8988T (cell line): ENCODE measurements at regions not wholly inside any gene's neighbourhood (a gene's known extent, or its start where the extent isn't known, plus 50 kb on each side); places are given as distances from the start of the nearest gene placed in this dataset.
"Not testable (repeated sequence)": the region's sequence is repeated elsewhere in the genome, so short reads cannot be mapped to it uniquely, and the experiment has no call there.

ENCODE experiments used
- DNase-seq: peaks from one replicate; pipeline ENCODE4 v3.0.0; 2011

- DNase-seq: no peak
Observed at GRCh38 chrX:125089761-125090445, 229.8 kb upstream of the TEX13C start.

DNA sequence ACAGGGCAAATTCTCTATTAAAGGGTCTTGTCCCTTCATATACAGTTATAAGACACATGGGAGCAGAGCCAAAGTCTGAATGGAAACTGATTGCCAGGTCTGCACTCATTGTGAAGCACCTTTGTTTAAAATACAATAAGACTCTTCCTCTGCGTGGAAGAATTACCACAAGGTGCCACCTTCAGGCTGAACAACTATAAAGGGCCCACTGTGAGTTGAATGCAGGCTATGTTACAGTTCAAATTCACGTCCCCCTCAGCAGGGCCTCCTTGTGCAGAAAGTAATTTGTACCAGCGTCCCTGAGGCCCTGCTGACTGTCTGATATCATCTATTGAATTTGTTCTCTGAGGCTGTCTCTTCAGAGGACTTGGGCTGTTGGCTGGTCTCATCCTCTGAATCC lies 225.8 kb upstream of the TEX13C start:
- DNase-seq: no peak

DNA sequence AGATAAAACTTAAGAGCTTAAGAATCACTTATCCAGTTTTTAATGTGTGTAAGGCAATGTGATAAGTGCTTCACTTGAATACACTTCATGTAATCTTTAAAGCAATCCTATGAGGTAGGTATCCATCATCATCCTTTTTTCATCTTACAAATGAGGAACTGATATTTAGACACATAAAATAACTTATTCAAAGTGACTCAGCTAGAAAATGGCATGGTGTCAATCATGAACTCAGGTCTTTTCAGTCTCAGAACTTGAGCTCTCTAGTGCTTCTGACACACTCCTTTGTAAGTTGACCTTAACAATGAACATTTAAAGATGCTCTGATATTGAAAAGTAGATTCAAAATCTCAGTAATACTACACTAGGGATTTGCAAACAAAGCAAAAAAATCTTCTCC lies 224.8 kb upstream of the TEX13C start:
- DNase-seq: no peak

DNA sequence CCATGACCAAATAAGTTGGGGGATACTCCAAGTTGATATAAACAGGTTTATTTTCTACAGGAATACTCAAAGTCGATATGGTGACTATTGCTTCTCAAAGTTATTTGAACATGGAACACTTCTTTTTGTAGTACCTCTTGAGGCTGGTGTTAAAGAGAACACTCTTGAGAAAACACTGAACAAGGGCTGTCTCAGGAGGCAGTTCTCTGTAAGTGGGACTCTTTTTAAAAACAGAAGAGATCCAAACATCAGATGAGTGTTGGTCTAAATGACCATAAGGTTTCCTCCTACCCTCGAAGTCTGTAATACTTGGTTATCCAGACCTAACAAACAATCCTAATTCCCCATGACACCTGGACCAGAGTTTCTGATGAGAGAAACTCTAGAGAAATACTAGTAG lies 223.2 kb upstream of the TEX13C start:
- DNase-seq: no peak

DNA sequence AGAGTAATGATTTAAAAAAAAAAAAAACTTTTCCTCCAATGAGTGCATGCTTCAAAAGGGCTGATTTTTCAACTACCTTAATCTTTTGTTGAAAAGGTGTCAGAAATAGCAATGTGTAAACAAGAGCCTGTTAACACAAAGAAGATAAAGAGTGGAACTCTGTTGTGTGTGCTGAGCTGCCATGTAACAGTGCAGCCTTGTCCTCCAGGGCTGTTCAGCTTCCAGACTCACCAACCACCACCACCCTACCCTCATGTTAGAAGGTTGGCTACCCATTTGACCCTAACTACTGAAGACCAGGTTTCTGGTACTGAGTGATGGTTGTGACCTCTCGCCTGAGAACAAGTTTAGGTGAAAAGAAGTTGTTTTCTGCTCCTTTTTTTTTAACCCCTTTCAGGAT lies 222.8 kb upstream of the TEX13C start:
- DNase-seq: no peak

DNA sequence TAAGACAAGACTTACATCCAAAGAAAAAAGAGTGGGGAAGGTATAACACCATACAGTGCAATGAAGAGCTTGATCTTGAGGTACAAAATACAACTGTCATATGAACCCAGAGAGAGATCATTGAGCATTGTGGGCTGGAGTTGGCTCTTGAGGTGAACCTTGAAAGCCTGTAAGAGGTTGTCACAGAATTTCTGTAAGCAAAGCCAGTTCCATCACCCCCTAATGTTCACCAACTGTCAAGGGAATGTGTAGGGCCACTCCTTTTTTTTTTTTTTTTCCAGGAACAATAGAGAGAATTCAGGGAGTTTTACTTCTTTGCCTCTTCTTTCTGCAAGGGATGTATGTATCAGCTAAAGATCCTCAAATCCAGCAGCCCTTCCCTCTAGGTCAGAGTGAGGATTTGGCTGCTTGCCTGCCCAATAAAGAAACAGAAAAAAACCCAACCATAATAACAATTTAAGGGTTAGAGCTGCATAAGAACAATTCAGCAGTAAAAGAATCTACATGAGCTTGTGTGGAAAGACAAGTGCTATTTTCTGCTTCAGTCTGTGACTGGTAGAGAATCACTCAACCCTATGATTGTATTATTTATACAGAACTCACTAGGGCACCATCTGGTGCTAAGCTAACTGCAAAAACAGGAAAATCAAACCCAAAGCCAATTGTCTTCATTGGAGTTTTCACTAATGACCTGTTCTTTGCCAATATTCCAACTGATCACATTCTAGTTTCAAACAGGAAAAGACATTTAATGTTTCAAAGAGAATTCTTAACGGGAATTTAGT lies 217.5 kb upstream of the TEX13C start:
- no peak for DNase-seq

- DNase-seq: no peak
Observed at GRCh38 chrX:125103693-125104092, 216.0 kb upstream of the TEX13C start.

- DNase-seq: no peak
Observed at GRCh38 chrX:125108921-125109320, 210.8 kb upstream of the TEX13C start.

GRCh38 chrX:125131164-125131563 lies 188.5 kb upstream of the TEX13C start:
- no peak for DNase-seq

GRCh38 chrX:125132274-125132673 lies 187.4 kb upstream of the TEX13C start:
- DNase-seq: peak; percentile 4

DNA sequence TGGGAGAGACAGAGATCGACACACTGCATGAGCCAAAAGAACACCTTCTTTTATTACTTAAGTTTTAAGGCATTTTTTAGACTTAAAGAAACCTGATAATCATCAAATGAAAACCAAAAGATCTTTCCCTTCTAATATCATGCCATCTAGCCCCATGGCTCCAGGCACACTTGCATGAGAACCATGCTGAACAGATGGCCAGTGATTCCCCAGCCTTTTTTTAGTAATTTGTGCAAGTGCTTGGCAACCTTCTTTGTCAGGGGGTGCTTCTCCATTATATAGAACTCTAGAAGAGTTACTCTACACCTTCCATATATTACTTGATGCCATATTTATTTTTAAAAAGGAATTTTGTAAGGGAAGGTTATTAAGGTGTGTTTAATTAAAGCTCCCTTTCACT lies 182.2 kb upstream of the TEX13C start:
- DNase-seq: no peak

- DNase-seq: no peak
Observed at GRCh38 chrX:125150231-125150630, 169.4 kb upstream of the TEX13C start.

- DNase-seq: no peak
Observed at GRCh38 chrX:125151146-125151545, 168.5 kb upstream of the TEX13C start.

DNA sequence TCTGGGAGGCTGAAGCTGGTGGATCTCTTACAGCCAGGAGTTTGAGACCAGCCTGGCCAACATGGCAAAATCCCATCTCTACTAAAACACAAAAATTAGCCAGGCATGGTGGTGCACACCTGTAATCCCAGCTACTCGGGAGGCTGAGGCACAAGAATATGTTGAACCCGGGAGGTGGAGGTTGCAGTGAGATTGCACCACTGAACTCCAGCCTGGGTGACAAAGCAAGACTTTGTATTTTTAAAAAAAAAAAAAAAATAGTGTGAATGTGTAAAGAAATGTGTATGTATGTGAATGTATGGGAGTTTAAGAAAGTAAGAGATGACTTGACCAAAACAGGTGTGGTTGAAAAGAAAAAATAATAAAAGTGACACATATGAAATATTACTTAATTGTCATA lies 167.7 kb upstream of the TEX13C start:
- no peak for DNase-seq

GRCh38 chrX:125153621-125154020 lies 166.1 kb upstream of the TEX13C start:
- no peak for DNase-seq

GRCh38 chrX:125154288-125155257 lies 165.1 kb upstream of the TEX13C start:
- not testable (repeated sequence) for DNase-seq

DNA sequence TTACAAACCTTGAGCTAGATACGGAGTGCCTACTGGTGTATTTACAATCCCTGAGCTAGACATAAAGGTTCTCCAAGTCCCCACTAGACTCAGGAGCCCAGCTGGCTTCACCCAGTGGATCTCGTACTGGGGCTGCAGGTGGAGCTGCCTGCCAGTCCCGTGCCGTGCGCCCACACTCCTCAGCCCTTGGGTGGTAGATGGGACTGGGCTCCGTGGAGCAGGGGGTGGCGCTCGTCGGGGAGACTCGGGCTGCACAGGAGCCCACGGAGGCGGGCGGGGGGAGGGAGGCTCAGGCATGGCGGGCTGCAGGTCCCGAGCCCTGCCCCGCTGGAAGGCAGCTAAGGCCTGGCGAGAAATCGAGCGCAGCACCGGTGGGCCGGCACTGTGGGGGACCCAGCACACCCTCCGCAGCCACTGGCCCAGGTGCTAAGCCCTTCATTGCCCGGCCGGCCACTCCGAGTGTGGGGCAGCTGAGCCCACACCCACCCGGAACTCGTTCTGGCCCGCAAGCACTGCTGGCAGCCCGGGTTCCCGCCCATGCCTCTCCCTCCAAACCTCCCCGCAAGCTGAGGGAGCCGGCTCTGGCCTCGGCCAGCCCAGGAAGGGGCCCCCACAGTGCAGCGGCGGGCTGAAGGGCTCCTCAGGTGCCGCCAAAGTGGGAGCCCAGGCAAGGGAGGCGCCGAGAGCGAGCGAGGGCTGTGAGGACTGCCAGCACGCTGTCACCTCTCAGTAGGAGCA lies 164.2 kb upstream of the TEX13C start:
- not testable (repeated sequence) for DNase-seq

DNA sequence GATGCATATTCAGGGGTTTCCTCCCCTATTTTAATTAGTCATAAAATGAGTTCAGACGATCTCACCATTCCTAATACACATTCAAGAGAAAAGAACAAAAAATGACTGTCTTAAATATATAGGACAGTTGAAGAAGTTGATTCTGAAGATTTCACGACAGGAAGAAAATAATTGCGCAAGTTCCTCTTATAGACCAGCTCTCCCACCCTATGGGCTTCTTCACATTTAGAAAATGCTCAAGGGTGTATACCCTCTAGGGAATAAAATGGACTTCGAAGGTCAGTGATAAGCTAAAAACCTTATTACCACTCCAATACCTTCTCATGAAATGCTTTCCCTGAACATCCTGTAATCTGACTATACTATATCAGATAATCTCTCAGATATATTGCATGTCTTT lies 149.2 kb upstream of the TEX13C start:
- no peak for DNase-seq

- no peak for DNase-seq
Observed at GRCh38 chrX:125172531-125172930, 147.1 kb upstream of the TEX13C start.

- DNase-seq: no peak
Observed at GRCh38 chrX:125175991-125176584, 143.6 kb upstream of the TEX13C start.

DNA sequence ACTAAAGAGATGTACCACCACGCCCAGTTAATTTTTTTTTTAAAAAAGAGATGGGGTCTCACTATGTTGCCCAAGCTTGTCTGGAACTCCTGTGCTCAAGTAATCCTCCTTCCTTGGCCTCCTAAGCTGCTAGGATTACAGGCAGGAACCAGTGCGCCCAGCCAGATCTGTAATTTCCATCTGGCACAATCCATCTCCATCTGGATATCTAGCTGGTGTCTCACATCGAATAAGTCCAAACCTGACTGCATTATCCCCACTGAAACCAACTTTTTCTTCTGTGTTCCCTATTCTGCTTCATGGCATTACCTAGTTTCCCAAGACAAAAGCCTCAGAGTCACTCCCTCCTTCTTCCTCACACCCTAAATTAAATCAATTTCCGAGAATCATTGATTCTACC lies 125.8 kb upstream of the TEX13C start:
- no peak for DNase-seq

- DNase-seq: no peak
Observed at GRCh38 chrX:125198546-125198945, 121.1 kb upstream of the TEX13C start.
